ENCODE measurements at regions not wholly inside any gene's neighbourhood (a gene's known extent, or its start where the extent isn't known, plus 50 kb on each side); places are given as distances from the start of the nearest gene placed in this dataset.

GRCh38 chr6:159390381-159390780 is 221.2 kb downstream of the FNDC1 start:
- TF ChIP-seq CTCF (IDR thresholded peaks at IDR 0.05) (no peak), POLR2A (IDR thresholded peaks at IDR 0.05) (no peak), EP300 (IDR thresholded peaks at IDR 0.05) (no peak)

All from tibial nerve (tissue), 4 donors.